Activated CD4-positive, alpha-beta T cell treated with anti-CD3 and anti-CD28 coated beads, Interleukin-2, amount 50 U/mL, for 16 hours (primary cell): ENCODE measurements at regions not wholly inside any gene's neighbourhood (a gene's known extent, or its start where the extent isn't known, plus 50 kb on each side); places are given as distances from the start of the nearest gene placed in this dataset.
A peak's percentile ranks its signal among the peaks of the same experiment; 100 is the strongest.
"Not testable (repeated sequence)": the region's sequence is repeated elsewhere in the genome, so short reads cannot be mapped to it uniquely, and the experiment has no call there.

Experiments used
- DNase-seq: peaks from one replicate; pipeline ENCODE4 v3.0.0-alpha.2; 2020

DNA sequence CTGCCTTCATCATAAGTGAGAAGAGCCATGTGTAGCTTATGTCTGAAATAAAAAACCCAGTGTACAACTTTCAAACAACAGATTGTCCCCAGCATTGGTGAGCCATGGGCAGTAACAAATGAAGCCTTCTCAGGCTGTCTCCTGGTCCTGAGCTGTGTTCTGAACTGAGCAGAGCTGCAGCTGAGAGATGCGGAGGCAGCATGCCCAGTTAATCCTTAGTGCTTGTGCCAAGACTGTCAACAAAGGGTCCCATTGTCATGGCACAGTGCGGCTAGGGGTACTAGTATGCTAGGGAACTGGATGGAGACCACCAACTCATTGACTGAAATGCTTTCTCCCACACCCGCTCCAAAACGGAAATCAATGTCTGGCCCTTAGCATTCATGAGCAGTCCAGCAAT is 154.3 kb downstream of the RMST start:
- DNase-seq, result no peak

DNA sequence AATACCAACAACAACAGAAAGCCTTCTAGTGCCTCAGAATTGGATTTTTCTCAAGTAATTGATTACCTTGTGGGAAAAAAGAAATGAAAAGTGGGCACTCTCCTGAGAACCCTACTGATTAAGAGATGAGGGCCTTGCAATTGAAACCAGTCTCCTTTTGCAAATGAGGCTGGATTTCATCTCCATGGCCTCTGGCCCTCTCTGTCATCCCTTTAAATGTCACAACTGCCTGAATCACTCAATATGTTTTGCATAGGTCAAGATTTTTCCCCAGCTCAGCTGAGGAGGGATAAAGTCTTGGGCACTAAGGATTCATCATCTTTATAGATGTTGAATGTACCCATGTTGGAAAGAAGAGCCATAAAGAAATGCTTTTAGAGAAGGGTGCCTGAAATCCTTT is 166.4 kb downstream of the RMST start:
- DNase-seq, result no peak

DNA sequence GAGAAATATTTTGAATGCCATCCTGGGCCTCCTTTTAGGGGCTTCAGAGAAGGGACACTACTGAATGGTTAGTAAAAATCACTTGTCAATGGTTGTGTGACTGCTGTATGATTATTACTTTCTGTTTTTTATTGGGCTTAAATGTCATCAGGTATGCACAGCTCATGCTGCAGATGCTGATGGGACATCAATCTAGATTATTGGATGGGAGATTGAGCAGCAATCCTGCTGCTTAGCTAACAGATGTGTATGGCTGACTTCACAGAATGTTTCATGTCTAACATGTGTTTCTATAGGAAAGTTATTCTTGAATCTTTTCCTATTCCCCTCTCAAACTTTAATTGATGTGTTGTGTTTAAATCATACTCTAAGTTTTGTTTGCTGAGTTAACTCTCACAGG is 166.8 kb downstream of the RMST start:
- DNase-seq, result no peak

DNA sequence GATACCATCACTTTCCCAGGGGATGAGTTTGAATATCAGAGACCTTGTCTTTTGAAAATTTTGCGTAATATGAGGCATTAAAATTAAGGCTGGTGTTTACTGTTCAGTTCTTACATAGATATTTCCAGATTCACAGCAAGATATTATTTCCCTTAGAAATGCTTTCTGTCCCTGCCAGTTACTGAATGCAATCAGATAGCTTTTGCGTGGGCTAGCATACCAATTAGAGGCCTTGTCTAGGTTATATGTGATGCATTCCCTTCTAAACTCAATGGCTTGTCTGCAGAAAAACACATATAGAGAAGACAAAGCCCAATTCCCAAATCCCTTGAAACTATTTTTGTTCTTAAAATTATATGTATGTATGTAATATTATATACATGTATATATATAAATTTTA is 167.8 kb downstream of the RMST start:
- DNase-seq, result no peak

DNA sequence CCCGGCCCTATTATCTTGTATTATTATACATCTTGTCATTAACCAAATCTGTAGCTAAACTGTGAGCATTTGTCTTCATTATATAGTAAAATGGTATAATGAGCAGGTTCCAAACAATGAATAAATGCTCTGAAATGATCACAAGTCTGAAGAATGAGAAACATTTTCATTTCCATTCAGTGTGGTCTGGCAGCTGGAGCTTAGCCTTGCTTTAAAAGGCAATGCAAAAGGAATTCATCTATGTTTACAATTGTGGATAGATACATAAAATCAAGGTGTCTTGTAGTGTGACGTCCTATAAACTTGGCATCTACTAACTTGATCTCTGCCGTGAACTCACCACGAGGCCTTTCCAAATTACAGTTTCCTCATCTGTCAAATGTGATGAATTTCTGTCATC is 168.3 kb downstream of the RMST start:
- no peak for DNase-seq

DNA sequence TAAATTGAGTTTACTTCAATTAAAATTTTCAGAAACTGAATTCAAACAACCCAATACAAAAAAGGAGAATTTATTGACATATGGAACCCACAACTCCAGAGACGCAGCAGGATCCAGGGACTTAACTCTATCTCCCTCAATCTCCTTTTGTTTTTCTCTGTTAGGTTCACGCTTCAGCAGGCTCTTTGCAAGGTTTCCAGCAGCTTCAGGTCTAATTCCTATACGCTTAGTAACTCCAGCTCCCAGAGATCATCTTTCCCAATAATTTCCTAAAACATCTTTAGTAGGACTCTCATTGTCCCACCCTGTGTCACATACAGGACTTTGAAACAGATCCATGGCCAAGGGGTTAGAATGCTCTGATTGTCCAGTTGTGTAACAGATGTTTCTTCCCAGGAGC is 175.2 kb downstream of the RMST start:
- DNase-seq, result no peak

DNA sequence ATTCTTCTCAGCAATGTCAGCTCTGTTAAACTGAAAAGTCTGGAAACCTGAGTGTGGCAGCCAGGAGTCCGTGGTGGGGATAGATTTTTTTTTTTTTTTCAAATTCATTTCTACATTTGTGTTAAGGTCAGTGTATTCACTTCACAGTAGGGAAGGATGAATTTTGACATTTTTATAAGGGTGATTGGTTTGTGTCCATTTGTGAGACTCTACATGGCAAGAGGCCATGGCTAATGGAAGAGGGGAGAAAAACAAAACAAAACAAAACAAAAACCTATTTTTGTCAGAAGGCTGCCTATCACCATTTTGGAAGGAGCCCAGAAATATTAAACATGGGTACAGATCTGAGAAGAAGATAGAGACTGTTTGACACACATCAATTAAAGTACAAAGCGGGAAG is 176.1 kb downstream of the RMST start:
- no peak for DNase-seq

DNA sequence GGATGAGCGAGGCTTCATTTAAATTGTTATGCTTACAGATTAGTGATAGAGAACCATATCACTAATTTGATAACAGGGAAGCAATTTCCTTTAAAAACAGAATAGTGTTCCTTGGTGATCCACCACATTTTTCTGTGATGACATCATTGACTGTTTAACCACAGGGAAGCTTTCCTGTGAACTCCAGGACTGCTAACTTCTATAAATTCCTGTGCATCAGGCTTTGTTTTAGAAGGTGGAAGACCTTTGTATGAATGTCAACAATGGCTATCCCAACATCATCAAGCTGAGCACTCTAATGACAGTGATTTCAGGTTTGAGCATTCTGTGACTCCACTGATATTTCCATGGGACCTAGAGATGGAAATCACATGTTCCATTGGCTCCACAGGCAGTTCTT is 177.1 kb downstream of the RMST start:
- DNase-seq, result no peak

DNA sequence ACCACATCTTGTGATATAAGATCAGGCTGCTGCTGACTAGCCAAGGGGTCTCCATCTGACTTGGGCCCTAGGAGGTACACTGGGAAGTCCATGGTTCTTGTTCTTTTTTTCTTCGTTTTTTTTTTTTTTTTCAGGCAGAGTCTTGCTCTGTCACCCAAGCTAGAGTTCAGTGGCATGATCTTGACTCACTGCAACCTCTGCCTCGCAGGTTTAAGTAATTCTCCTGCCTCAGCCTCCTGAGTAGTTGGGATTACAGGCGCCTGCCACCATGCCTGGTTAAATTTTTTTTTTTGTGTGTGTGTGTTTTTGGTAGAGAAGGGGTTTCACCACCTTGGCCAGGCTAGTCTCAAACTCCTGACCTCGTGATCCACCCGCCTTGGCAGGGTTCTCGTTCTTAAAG is 178.2 kb downstream of the RMST start:
- no peak for DNase-seq

DNA sequence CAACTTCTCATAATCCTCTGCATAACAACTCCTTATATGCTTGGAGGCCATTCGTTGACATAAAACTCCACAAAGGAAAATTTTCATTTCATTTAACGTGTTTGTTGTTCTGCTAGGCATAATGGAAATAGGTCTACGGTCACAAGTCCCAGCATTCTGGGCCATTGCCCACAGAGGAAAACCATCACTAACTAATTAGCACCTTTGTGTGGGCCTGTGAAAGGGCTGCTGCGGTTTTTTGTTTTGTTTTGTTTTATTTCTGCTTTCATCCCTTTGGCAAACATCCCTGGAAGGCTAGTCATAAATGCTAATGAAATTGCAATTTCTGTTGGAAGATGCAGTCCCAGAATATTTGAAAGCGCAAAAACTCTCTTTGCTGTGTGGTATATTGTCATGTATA is 180.3 kb downstream of the RMST start:
- DNase-seq, result no peak

DNA sequence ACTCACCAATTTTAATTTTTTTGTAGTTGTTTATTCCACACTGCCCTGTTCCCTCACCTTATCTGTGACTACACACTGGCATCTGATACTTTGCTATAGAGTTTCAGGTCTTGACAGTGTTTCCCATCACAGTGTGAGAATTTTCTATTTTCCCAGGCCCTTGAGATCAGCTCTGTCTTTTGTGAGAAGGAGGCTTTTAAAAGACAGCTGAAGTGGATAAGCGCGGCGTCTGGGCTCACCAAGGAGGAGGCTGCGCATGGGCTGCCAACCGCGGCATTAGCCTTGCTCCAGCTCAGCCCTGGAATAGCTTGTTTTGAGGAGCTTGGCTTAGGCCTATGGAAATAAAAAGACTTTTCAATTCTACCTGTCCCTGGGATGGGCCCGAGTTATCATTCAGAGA is 181.3 kb downstream of the RMST start:
- DNase-seq, result no peak

DNA sequence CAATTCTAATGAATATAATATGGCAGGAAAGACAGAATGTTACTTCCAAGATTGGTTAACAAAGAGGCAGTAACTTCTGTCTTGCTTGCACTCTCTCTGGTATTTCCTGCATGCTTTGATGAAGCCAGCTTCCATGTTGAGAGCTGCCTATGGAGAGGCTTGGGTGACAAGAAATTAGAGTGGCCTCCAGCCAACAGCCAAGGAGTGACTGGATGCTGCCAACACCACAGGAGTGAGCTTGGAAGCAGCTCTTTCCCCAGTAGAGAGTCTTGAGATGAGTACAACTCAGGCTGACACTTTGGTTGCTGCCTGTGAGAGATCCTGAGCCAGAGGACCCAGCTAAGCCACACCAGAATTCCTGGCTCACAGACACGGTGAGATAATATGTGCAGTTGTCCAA is 183.1 kb downstream of the RMST start:
- no peak for DNase-seq

DNA sequence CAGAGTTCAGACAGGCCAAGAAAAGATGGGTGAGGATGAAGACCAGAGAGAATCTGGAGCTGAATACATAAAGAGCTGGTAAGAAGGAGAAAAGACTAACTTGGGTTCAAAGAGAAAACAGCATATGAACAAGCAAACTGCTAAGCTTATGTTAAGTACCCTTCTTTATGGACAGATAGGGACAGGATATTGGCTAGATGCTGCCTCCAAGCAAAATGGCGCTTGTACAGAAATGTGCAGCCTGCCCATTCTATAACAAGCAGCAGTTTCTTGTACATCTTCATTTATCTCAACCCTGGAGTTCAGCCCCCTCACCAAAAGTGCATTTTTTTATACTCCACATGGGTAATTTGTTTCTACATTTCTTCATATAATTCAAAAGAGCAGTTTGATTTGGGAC is 184.5 kb downstream of the RMST start:
- no peak for DNase-seq

DNA sequence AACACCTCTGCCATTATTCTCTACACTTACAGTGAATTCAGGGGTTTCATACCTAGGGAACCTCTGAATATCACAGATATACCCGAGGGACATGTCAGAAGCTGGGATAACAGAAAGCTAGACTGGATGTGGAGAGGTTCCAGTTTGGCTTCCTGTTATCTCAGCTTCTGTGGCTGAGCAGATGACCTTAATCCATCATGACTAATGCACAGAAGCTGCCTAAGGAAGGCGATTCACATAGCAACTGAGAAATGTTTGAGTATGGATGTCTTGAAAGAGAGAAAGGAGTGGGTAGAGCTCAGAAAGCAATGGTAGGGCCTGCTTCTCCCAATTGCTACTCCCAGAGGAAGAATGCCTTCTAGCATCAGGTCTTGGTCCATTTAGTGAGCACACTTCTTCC is 187.6 kb downstream of the RMST start:
- no peak for DNase-seq

DNA sequence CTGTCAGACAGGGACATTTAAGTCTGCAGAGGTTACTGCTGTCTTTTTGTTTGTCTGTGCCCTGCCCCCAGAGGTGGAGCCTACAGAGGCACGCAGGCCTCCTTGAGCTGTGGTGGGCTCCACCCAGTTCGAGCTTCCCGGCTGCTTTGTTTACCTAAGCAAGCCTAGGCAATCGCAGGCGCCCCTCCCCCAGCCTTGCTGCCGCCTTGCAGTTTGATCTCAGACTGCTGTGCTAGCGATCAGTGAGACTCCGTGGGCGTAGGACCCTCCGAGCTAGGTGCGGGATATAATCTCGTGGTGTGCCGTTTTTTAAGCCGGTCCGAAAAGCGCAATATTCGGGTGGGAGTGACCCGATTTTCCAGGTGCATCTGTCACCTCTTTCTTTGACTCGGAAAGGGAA is 193.9 kb downstream of the RMST start:
- not testable (repeated sequence) for DNase-seq

DNA sequence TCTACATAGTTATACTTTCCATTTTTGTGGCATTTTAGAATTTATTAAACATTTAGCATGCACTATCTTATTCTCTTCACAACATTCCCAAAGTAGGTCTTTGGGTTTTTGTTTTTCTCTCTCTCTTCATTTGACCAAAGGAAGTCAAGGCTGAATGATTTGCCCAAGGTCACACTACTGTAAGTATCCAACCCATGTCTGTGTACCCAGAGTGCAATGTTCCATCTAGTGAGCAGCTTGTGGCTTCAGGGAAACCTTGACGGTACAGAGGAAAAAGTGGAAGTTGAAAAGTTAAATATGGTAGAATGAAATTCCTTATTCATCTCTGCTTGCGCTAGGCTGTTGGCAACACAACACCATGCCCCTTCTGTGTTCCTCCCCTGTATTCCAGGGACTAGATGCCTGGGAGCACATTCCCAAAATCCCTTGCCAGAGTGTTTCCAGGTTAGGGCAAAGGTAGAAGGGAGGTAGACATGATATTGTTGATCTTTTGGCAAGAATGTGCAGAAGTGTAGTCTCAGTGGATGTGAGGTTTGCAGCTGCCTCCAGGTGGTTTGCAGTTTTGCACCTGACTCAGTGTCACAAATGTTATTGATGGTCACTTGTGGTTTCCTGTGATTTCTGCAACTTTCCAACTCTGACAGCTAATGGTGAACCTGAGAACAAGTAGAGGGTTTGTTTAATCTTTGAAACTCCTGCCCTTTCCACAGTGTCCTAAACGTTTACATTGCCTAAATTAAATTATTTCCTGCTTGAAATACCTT is 196.7 kb downstream of the RMST start:
- no peak for DNase-seq

DNA sequence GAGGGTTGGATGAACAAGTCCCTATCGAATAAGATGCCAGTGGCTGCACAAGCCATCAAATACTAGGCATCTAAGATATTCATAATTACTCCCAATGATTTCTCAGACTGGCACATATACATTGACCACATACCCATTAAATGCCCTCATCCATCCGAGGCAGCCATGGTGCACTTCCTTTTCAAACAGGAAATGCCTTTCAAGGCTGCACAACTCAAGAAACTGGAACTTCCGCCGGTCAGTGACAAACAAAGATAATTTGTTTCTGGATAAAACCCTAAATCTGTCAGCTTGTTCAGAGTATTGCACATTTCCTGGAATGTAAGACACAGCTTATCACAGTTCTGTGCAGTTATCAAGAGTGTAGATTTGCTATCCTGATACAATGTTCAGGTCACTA is 203.7 kb downstream of the RMST start:
- no peak for DNase-seq

DNA sequence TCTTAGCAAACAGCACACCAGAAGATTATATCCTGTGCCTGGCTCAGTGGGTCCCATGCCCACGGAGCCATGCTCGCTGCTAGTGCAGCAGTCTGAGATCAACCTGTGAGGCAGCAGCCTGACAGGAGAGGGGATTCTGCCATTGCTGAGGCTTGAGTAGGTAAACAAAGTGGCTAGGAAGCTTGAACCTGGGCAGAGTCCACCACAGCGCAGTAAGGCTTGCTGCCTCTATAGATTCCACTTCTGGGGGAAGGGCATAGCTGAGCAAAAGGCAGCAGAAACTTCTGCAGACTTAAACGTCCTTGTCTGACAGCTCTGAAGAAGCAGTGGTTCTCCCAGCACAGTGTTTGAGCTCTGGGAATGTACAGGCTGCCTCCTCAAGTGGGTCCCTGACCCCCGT is 210.3 kb downstream of the RMST start:
- DNase-seq, result no peak

DNA sequence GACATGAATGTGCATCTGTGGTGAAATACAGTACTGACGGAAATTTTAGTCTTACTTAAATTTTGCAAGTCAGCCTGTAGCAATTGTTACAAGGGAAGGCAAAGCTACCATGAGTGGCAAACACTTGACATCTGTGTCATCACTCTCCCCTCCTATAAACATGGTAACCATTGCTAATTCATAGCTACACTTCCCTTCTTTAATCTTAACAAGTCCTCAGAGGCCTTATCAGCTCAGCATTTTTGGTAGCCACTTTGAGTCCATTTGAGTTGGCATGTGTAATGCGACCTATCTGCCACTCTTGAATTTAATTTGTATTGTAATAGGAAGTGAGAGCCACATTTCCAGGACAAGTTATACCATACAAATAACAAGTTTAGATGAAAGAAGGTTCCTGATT is 218.1 kb downstream of the RMST start:
- DNase-seq, result no peak

DNA sequence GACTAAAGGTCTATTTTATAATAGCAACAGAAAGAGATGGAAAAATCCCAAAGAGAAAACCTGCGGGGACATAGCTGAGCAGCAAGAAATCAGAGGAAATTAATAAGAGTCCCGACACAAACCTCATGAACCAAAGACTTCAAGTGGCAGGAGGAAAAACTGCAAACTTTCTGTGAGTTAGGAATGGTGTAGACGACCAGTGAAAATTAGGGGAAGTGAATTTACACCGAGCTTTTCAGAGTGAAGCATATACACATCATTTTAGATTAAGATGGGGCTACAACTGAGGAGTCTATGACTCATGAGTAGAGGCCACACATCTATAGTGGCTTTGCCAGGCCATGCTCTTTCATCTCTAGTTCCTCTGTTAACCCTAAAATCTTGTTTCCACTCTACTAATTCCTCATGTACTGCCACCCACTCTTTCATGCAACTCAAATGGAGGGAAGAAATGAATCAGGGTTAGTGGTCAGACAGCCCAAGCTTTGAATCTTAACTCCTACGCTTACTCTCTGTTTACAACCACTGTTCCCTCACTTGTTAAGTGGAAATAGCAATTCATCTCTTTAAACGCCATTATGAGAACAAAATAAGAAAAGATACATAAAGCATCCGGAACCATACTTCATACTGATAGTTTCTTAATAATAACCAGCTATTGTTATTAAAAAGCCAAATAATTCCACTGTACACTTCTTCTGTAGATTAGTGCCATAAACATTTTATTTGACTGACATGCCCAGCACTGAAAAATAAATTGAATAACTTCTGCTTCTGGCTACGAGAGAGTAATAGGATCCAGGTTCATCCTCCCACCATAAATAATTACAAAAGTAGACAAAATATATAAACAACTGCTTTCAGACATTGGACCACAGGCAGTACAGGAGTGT is 219.3 kb downstream of the RMST start:
- DNase-seq, result peak; percentile 41

DNA sequence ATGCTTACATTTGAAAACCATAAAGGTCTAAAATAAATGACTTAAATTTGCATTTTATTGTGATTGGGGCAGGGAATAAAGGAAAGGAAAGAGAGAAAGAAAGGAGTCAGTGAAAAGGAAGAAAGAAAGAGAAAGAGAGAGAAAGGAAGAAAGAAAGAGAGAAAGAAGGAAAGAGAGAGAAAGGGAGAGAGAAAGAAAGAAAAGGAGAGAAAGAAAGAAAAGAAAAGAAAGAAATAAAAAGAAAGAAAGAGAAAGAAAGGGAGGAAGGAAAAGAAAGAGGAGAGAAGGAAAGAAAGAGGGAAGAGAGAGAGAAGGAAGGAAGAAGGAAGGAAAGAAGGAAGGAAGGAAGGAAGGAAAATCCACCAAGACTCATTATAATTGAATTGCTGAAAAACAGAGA is 222.8 kb downstream of the RMST start:
- DNase-seq, result no peak

DNA sequence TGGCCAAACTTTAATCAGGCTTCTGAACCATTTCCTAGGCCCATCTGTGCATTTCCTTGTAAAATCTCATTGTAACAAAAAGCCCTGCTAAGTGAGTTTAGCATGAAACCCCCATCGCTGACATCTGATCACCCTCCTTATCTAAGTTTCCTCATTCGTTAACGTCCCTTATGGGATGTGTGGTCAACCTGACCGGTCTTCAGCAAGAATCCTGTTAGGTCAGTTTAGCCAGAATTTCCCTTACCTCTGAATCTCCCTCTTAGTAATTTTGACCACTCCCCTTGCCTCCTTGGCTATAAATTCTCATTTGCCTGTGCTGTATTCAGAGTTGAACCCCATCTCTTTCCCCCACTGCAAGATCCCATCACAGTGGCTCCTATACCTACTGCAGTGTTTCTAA is 239.3 kb downstream of the RMST start:
- no peak for DNase-seq

DNA sequence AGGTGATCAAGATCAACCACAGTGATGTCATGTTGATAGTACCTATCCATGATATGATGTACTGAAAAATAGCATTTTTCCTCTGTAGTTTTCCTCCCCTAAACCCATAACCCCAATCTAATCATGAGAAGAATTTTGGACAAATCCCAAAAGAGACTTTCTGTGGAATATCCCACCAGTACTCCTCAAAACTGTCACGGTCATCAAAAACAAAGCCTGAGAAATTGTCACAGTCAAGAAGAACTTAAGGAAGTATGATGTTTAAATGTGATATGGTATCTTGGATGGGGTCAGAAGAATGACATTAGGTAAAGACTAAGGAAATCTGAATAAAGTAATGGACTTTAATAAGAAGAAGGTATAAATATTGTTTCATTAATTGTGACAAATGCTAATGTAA is 248.8 kb downstream of the RMST start:
- no peak for DNase-seq

DNA sequence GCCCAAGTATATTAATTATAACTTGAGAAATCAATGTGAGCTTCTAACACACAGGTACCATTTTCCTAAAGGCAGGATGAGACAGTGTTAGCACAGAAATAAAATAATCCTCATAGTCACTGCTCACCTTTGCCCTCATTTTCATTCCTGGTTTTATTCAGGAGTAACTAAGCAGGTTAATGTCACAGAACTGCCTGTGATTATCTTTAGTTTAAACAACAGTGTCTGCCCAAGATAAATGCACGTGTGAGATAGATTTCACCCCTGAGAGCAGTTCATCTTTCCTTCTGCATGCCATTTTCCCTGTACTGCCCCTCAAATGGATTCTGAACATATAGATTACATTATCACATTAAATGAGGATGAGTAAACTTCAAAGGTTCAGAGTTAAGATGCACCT is 250.7 kb downstream of the RMST start:
- DNase-seq, result no peak
